ENCODE measurements at regions not wholly inside any gene's neighbourhood (a gene's known extent, or its start where the extent isn't known, plus 50 kb on each side); places are given as distances from the start of the nearest gene placed in this dataset.
"Not testable (repeated sequence)": the region's sequence is repeated elsewhere in the genome, so short reads cannot be mapped to it uniquely, and the experiment has no call there.

GRCh38 chrX:152031346-152031745, 56.9 kb upstream of the GABRE start:
- not testable (repeated sequence) for TF ChIP-seq CTCF, POLR2A (IDR thresholded peaks at IDR 0.05)

All from body of pancreas (tissue), 4 donors.